H1 (cell line): ENCODE measurements at regions not wholly inside any gene's neighbourhood (a gene's known extent, or its start where the extent isn't known, plus 50 kb on each side); places are given as distances from the start of the nearest gene placed in this dataset.

Experiments used
- CTCF ChIA-PET: fragments of 300-600 bp; sonication (Branson Sonifier 250); formaldehyde crosslinking; loops from one replicate; lab custom pipeline; 2021; ENCODE audit not compliant: partially characterized antibody; lab: Charles Lee
- POLR2A ChIA-PET: fragments of 300-600 bp; sonication (Branson Sonifier 250); formaldehyde crosslinking; loops from one replicate; lab custom pipeline; 2021; ENCODE audit warnings: inconsistent platforms; ENCODE audit not compliant: partially characterized antibody; lab: Charles Lee
- DNase-seq, 2 experiments: peaks; one replicate each; pipeline versions ENCODE4 v3.0.0 to v3.0.0-alpha.2; 2010 to 2022; ENCODE audit warnings: low spot score in 2 of 2, low read depth in 1 of 2, mixed read lengths in 1 of 2
- FAIRE-seq: peaks from 2 replicates; lab custom pipeline; 2011; peaks lifted over from hg19 to GRCh38; lab: Jason Lieb, UNC
- H2AFZ ChIP-seq: 2 replicates; pipeline ENCODE4 v1.8.1; 2012; ENCODE audit warnings: low read length, inconsistent platforms
- H2AK5ac ChIP-seq: 2 replicates; pipeline ENCODE4 v1.6.1; 2013; ENCODE audit warnings: low read depth, low read length
- H2BK120ac ChIP-seq: replicated peaks from 2 replicates; pipeline ENCODE3; 2013; ENCODE audit warnings: low read depth, low read length, inconsistent platforms
- H2BK12ac ChIP-seq: 2 replicates; pipeline ENCODE4 v1.6.1; 2013; ENCODE audit warnings: low read depth, low read length
- H2BK15ac ChIP-seq: 2 replicates; pipeline ENCODE4 v1.6.1; 2013; ENCODE audit warnings: low read length
- H2BK20ac ChIP-seq: 2 replicates; pipeline ENCODE4 v1.6.1; 2013; ENCODE audit warnings: low read length
- H2BK5ac ChIP-seq: 2 replicates; pipeline ENCODE4 v1.6.1; 2013; ENCODE audit warnings: low read depth, low read length
- H3K14ac ChIP-seq: 2 replicates; pipeline ENCODE4 v1.6.1; 2013; ENCODE audit warnings: inconsistent platforms; ENCODE audit not compliant: insufficient read length
- H3K18ac ChIP-seq: 2 replicates; pipeline ENCODE4 v1.6.1; 2013; ENCODE audit warnings: low read length; ENCODE audit errors: extremely low read depth
- H3K23ac ChIP-seq: 2 replicates; pipeline ENCODE4 v1.6.1; 2013; ENCODE audit warnings: inconsistent platforms; ENCODE audit not compliant: insufficient read length
- H3K23me2 ChIP-seq: 2 replicates; pipeline ENCODE4 v1.6.1; 2013; ENCODE audit warnings: low read depth, low read length
- H3K27ac ChIP-seq: 2 replicates; pipeline ENCODE4 v1.6.1; 2011; ENCODE audit warnings: low read depth, low read length, inconsistent platforms
- H3K27me3 ChIP-seq, 4 experiments: replicated peaks in 1 of 4; 1 replicate in 1 of 4; 2 replicates in 3 of 4; pipeline versions ENCODE4 v1.6.1 to v1.8.1; 2011 to 2013; ENCODE audit warnings: low read length in 3 of 4, mild to moderate bottlenecking in 3 of 4, inconsistent platforms in 2 of 4, mixed read lengths in 2 of 4, moderate library complexity in 1 of 4; ENCODE audit not compliant: control insufficient read depth in 3 of 4, insufficient read depth in 3 of 4; ENCODE audit errors: extremely low read depth in 1 of 4
- H3K36me3 ChIP-seq, 4 experiments: 2 replicates each; pipeline versions ENCODE4 v1.6.1 to v1.8.1; 2011 to 2013; ENCODE audit warnings: mild to moderate bottlenecking in 4 of 4, low read length in 3 of 4, moderate library complexity in 2 of 4, control low read depth in 1 of 4, inconsistent platforms in 1 of 4; ENCODE audit not compliant: insufficient read depth in 4 of 4, control insufficient read depth in 2 of 4
- H3K4ac ChIP-seq: replicated peaks from 2 replicates; pipeline ENCODE3; 2013; ENCODE audit warnings: low read length, low read depth, mixed read lengths, inconsistent platforms; ENCODE audit not compliant: insufficient read length
- H3K4me1 ChIP-seq, 4 experiments: replicated peaks in 1 of 4; 1 replicate in 1 of 4; 2 replicates in 3 of 4; pipeline versions ENCODE4 v1.6.1 to v1.8.1; 2011 to 2013; ENCODE audit warnings: low read length in 3 of 4, inconsistent platforms in 2 of 4, mixed read lengths in 1 of 4; ENCODE audit not compliant: insufficient read depth in 4 of 4, control insufficient read depth in 3 of 4
- H3K4me2 ChIP-seq, 2 experiments: 2 replicates each; pipeline versions ENCODE4 v1.6.1 to v1.8.1; 2011 to 2013; ENCODE audit warnings: low read depth in 2 of 2, low read length in 2 of 2, control low read depth in 1 of 2, inconsistent platforms in 1 of 2, mild to moderate bottlenecking in 1 of 2; ENCODE audit not compliant: insufficient read depth in 1 of 2
- H3K4me3 ChIP-seq, 4 experiments: fragments of 200-600, 300-600 bp in 1 of 4; sonication (generic), shearing (Covaris generic), sonication (Bioruptor Twin) in 1 of 4; 2 replicates each; pipeline versions ENCODE4 v1.5.1 to v1.8.1; 2011 to 2016; ENCODE audit warnings: low read length in 4 of 4, low read depth in 3 of 4, control low read depth in 2 of 4, inconsistent platforms in 2 of 4, mild to moderate bottlenecking in 2 of 4, mixed read lengths in 1 of 4, moderate library complexity in 1 of 4; ENCODE audit not compliant: insufficient read depth in 2 of 4; ENCODE audit errors: extremely low read depth in 1 of 4
- H3K56ac ChIP-seq: replicated peaks from 2 replicates; pipeline ENCODE3; 2013; ENCODE audit warnings: low read depth, mild to moderate bottlenecking, mixed read lengths, low read length, inconsistent platforms; ENCODE audit not compliant: insufficient read length
- H3K79me1 ChIP-seq: 2 replicates; pipeline ENCODE4 v1.6.1; 2013; ENCODE audit warnings: low read depth, low read length, control low read depth
- H3K79me2 ChIP-seq, 2 experiments: 2 replicates each; pipeline versions ENCODE4 v1.6.1 to v1.8.1; 2012 to 2013; ENCODE audit warnings: low read length in 2 of 2, mild to moderate bottlenecking in 2 of 2, inconsistent platforms in 1 of 2; ENCODE audit not compliant: insufficient read depth in 2 of 2, control insufficient read depth in 1 of 2
- H3K9ac ChIP-seq, 4 experiments: replicated peaks in 1 of 4; 1 replicate in 1 of 4; 2 replicates in 3 of 4; pipeline versions ENCODE4 v1.6.1 to v1.8.1; 2011 to 2013; ENCODE audit warnings: low read depth in 3 of 4, low read length in 3 of 4, control low read depth in 2 of 4, mild to moderate bottlenecking in 2 of 4, moderate library complexity in 2 of 4, inconsistent platforms in 1 of 4; ENCODE audit errors: extremely low read depth in 1 of 4
- H3K9me3 ChIP-seq, 2 experiments: 2 replicates each; pipeline versions ENCODE4 v1.6.1 to v1.8.1; 2012 to 2013; ENCODE audit warnings: mild to moderate bottlenecking in 2 of 2, moderate library complexity in 2 of 2, control low read depth in 1 of 2, inconsistent platforms in 1 of 2, low read depth in 1 of 2, low read length in 1 of 2, mixed read lengths in 1 of 2; ENCODE audit not compliant: insufficient read depth in 2 of 2
- H4K20me1 ChIP-seq, 2 experiments: replicated peaks in 1 of 2; 2 replicates each; pipeline versions ENCODE3 to v1.8.1; 2011 to 2013; ENCODE audit warnings: inconsistent platforms in 2 of 2, low read length in 2 of 2, mild to moderate bottlenecking in 1 of 2; ENCODE audit not compliant: insufficient read depth in 2 of 2, control insufficient read depth in 1 of 2
- H4K5ac ChIP-seq: 2 replicates; pipeline ENCODE4 v1.6.1; 2013; ENCODE audit warnings: low read length, low read depth, mixed read lengths, inconsistent platforms; ENCODE audit not compliant: insufficient read length
- H4K8ac ChIP-seq: 2 replicates; pipeline ENCODE4 v1.8.0; 2013; ENCODE audit warnings: mild to moderate bottlenecking, moderate library complexity, low read length, inconsistent platforms; ENCODE audit not compliant: insufficient read depth; ENCODE audit errors: extremely low read depth
- H4K91ac ChIP-seq: replicated peaks from 2 replicates; pipeline ENCODE3; 2013; ENCODE audit warnings: low read length, mixed read lengths, inconsistent platforms; ENCODE audit not compliant: insufficient read length
- BRCA1 ChIP-seq: IDR thresholded peaks from 2 replicates; pipeline ENCODE4 v1.6.1; 2012; ENCODE audit warnings: low read depth, low read length, improper control_type of control experiment
- EZH2 ChIP-seq: fragments of 200-600 bp; sonication (generic); IDR thresholded peaks from 2 replicates; pipeline ENCODE4 v1.7.1; 2012; ENCODE audit warnings: low read depth, mild to moderate bottlenecking, moderate library complexity, low read length, inconsistent platforms; ENCODE audit not compliant: severe bottlenecking
- GTF2F1 ChIP-seq: IDR thresholded peaks from 2 replicates; pipeline ENCODE4 v1.6.1; 2012; ENCODE audit warnings: low read depth, low read length, improper control_type of control experiment, borderline replicate concordance
- HDAC2 ChIP-seq, 2 experiments: fragments of 300-600 bp in 1 of 2; sonication (generic) in 1 of 2; IDR thresholded peaks; 2 replicates each; pipeline ENCODE4 v1.6.1; 2011 to 2012; ENCODE audit warnings: low read depth in 2 of 2, low read length in 2 of 2, mild to moderate bottlenecking in 2 of 2, moderate library complexity in 2 of 2, borderline replicate concordance in 1 of 2, inconsistent platforms in 1 of 2
- RAD21 ChIP-seq, 2 experiments: IDR thresholded peaks in 1 of 2; conservative IDR thresholded peaks in 1 of 2; 2 replicates each; pipeline ENCODE4 v1.6.1; 2011; ENCODE audit warnings: low read depth in 2 of 2, low read length in 2 of 2, improper control_type of control experiment in 1 of 2, inconsistent platforms in 1 of 2, mild to moderate bottlenecking in 1 of 2, moderate library complexity in 1 of 2
- SAP30 ChIP-seq: fragments of 300-600 bp; sonication (generic); IDR thresholded peaks from 2 replicates; pipeline ENCODE4 v1.7.1; 2012; ENCODE audit warnings: low read length, moderate library complexity, mild to moderate bottlenecking, inconsistent platforms; ENCODE audit not compliant: insufficient read depth, insufficient replicate concordance
- SP2 ChIP-seq: IDR thresholded peaks from 2 replicates; pipeline ENCODE4 v1.6.1; 2012; ENCODE audit warnings: mild to moderate bottlenecking, low read length, inconsistent platforms
- WGBS, 2 experiments: shearing (Covaris generic) in 1 of 2; methylation state at CpG; one replicate each; pipeline versions ENCODE4 v1.1.6 to v1.1.7; 2013 to 2015; ENCODE audit warnings: low lambda C conversion rate in 2 of 2, mixed read lengths in 2 of 2, inconsistent platforms in 1 of 2, low coverage in 1 of 2, missing lambda C conversion rate in 1 of 2; ENCODE audit not compliant: insufficient replicate concordance in 2 of 2, insufficient coverage in 1 of 2, insufficient read length in 1 of 2; ENCODE audit errors: extremely low coverage in 1 of 2, missing lambda C conversion rate in 1 of 2; 5-methylcytosine and 5-hydroxymethylcytosine counted together
- TF ChIP-seq, protein P1 (sequence below): IDR thresholded peaks from 2 replicates; pipeline ENCODE4 v1.6.1; 2012; ENCODE audit warnings: inconsistent platforms
- TF ChIP-seq, protein P2 (sequence below): IDR thresholded peaks from 2 replicates; pipeline ENCODE4 v1.6.1; 2011; ENCODE audit warnings: low read depth, mild to moderate bottlenecking, low read length; ENCODE audit not compliant: insufficient read depth
- TF ChIP-seq, protein P3 (sequence below): IDR thresholded peaks from 2 replicates; pipeline ENCODE4 v1.6.1; 2011; ENCODE audit warnings: low read length, improper control_type of control experiment
- TF ChIP-seq, protein P4 (sequence below): IDR thresholded peaks from 2 replicates; pipeline ENCODE4 v1.6.1; 2012; ENCODE audit warnings: inconsistent platforms

DNA sequence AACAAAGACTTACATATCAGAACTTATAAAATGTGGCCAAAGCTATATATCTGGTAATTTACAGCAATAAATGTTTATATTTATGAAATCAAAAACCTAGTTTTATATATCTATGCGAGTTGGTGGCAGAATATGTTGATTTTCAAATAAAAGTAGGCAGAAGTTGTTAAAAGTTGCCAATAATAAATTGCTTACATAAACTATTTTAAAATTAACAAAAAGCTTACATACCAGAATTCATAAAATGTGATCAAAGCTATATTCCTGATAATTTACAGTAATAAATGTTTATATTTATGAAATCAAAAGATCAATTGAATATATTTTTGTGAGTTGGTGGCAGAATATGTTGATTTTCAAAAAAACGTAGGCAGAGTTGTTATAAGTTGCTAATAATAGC is 451.8 kb upstream of the KHDRBS2 start:
- Histone ChIP-seq H4K5ac (no peak overlapping the region), H3K56ac (no peak overlapping the region), H3K36me3 (no peaks in the 10 kb centered on the region), H2BK12ac (no peak overlapping the region), H2BK15ac (no peak overlapping the region), H3K9me3 (no peaks in the 10 kb centered on the region), H2BK120ac (no peak overlapping the region), H2BK20ac (no peak overlapping the region), H3K4me3 (no peak overlapping the region), H2AFZ (no peak overlapping the region), H3K79me1 (no peaks in the 10 kb centered on the region), H3K4me2 (no peak overlapping the region), H4K8ac (no peak overlapping the region), H2AK5ac (no peak overlapping the region), H3K23me2 (no peaks in the 10 kb centered on the region; the same call in 1 of the 2 replicates), H3K9ac (no peak overlapping the region), H3K4ac (no peak overlapping the region), H3K4me1 (0 out of 7 replicates have a peak, but pooled peaks cover 0 to 3% (median 0%) of the 10 kb centered on the region in 4 experiments), H3K14ac (no peak overlapping the region), H3K23ac (no peak overlapping the region), H3K79me2 (no peaks in the 10 kb centered on the region), H2BK5ac (no peak overlapping the region), H4K91ac (no peak overlapping the region), H3K18ac (no peak overlapping the region), H3K27me3 (no peaks in the 10 kb centered on the region), H3K27ac (no peak overlapping the region), H4K20me1 (no peaks in the 10 kb centered on the region)
- WGBS, 2 experiments, result 95% methylated on average over 2 of the region's 2 CpGs; no CpG with 5 or more reads in 1 of the 2 experiments
- DNase-seq, result no peak
- ChIA-PET CTCF (no interaction called here), POLR2A (no interaction called here)
- FAIRE-seq, result no peak
- TF ChIP-seq BRCA1, result no peak
- TF ChIP-seq EZH2, result no peak
- TF ChIP-seq, protein P1, sequence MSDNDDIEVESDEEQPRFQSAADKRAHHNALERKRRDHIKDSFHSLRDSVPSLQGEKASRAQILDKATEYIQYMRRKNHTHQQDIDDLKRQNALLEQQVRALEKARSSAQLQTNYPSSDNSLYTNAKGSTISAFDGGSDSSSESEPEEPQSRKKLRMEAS, result no peak
- TF ChIP-seq, protein P2, sequence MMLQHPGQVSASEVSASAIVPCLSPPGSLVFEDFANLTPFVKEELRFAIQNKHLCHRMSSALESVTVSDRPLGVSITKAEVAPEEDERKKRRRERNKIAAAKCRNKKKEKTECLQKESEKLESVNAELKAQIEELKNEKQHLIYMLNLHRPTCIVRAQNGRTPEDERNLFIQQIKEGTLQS, result no peak
- TF ChIP-seq HDAC2 (IDR thresholded peaks at IDR 0.05; ENCODE audit: borderline replicate concordance in 1 of 2, low read depth in 2 of 2, low read length in 2 of 2), result no peak
- no peak for TF ChIP-seq SAP30
- TF ChIP-seq GTF2F1, result no peak
- TF ChIP-seq, protein P3, sequence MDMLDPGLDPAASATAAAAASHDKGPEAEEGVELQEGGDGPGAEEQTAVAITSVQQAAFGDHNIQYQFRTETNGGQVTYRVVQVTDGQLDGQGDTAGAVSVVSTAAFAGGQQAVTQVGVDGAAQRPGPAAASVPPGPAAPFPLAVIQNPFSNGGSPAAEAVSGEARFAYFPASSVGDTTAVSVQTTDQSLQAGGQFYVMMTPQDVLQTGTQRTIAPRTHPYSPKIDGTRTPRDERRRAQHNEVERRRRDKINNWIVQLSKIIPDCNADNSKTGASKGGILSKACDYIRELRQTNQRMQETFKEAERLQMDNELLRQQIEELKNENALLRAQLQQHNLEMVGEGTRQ, result no peak
- no peak for TF ChIP-seq SP2
- no peak for TF ChIP-seq RAD21 (IDR thresholded peaks at IDR 0.05 in 1 of 2, conservative IDR thresholded peaks at IDR 0.05 in 1 of 2; ENCODE audit: low read depth in 2 of 2, low read length in 2 of 2)
- TF ChIP-seq, protein P4, sequence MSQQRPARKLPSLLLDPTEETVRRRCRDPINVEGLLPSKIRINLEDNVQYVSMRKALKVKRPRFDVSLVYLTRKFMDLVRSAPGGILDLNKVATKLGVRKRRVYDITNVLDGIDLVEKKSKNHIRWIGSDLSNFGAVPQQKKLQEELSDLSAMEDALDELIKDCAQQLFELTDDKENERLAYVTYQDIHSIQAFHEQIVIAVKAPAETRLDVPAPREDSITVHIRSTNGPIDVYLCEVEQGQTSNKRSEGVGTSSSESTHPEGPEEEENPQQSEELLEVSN, result no peak
